NCI-H345 treated with DMSO at 0.1 percent for 48 hours (cell line): ENCODE measurements at regions not wholly inside any gene's neighbourhood (a gene's known extent, or its start where the extent isn't known, plus 50 kb on each side); places are given as distances from the start of the nearest gene placed in this dataset.
A peak's percentile ranks its signal among the peaks of the same experiment; 100 is the strongest.
"Not testable (repeated sequence)": the region's sequence is repeated elsewhere in the genome, so short reads cannot be mapped to it uniquely, and the experiment has no call there.

Experiments
- DNase-seq: peaks from one replicate; lab custom pipeline; 2025; ENCODE audit not compliant: unreplicated experiment; lab: John Stamatoyannopoulos, UW

- DNase-seq = not testable (repeated sequence)
Observed at GRCh38 chr14:27363036-27363435, 765.2 kb upstream of the NOVA1 start.

GRCh38 chr14:27366596-27366995 is 768.8 kb upstream of the NOVA1 start:
- DNase-seq = no peak

GRCh38 chr14:27367345-27367744 is 769.5 kb upstream of the NOVA1 start:
- no peak for DNase-seq

GRCh38 chr14:27370074-27370473 is 772.2 kb upstream of the NOVA1 start:
- no peak for DNase-seq

- no peak for DNase-seq
Observed at GRCh38 chr14:27370775-27371174, 772.9 kb upstream of the NOVA1 start.

- no peak for DNase-seq
Observed at GRCh38 chr14:27371209-27371608, 773.4 kb upstream of the NOVA1 start.

- no peak for DNase-seq
Observed at GRCh38 chr14:27371868-27372267, 774.0 kb upstream of the NOVA1 start.

- no peak for DNase-seq
Observed at GRCh38 chr14:27372771-27373170, 774.9 kb upstream of the NOVA1 start.

GRCh38 chr14:27384124-27384523 is 786.3 kb upstream of the NOVA1 start:
- DNase-seq = no peak

- no peak for DNase-seq
Observed at GRCh38 chr14:27386391-27386790, 788.6 kb upstream of the NOVA1 start.

GRCh38 chr14:27387463-27387862 is 789.6 kb upstream of the NOVA1 start:
- DNase-seq = no peak

GRCh38 chr14:27389402-27389801 is 791.6 kb upstream of the NOVA1 start:
- DNase-seq = no peak

- DNase-seq = no peak
Observed at GRCh38 chr14:27390155-27390554, 792.3 kb upstream of the NOVA1 start.

- no peak for DNase-seq
Observed at GRCh38 chr14:27391331-27391730, 793.5 kb upstream of the NOVA1 start.

GRCh38 chr14:27392153-27392552 is 794.3 kb upstream of the NOVA1 start:
- no peak for DNase-seq

- DNase-seq = no peak
Observed at GRCh38 chr14:27409944-27410343, 812.1 kb upstream of the NOVA1 start.

GRCh38 chr14:27410981-27411380 is 813.1 kb upstream of the NOVA1 start:
- no peak for DNase-seq

GRCh38 chr14:27427796-27428195 is 830.0 kb upstream of the NOVA1 start:
- no peak for DNase-seq

- no peak for DNase-seq
Observed at GRCh38 chr14:27435923-27436670, 838.3 kb upstream of the NOVA1 start.

- no peak for DNase-seq
Observed at GRCh38 chr14:27484633-27485032, 886.8 kb upstream of the NOVA1 start.

- no peak for DNase-seq
Observed at GRCh38 chr14:27485193-27485592, 887.4 kb upstream of the NOVA1 start.

GRCh38 chr14:27506272-27506671 is 908.4 kb upstream of the NOVA1 start:
- no peak for DNase-seq

- peak; percentile 52 for DNase-seq
Observed at GRCh38 chr14:27528328-27528727, 930.5 kb upstream of the NOVA1 start.
